HG03460 (cell line): ENCODE measurements at regions not wholly inside any gene's neighbourhood (a gene's known extent, or its start where the extent isn't known, plus 50 kb on each side); places are given as distances from the start of the nearest gene placed in this dataset.
"Not testable (repeated sequence)": the region's sequence is repeated elsewhere in the genome, so short reads cannot be mapped to it uniquely, and the experiment has no call there.

Experiments
- ATAC-seq: cut with Tn5 transposase; IDR thresholded peaks from one replicate; pipeline ENCODE4 v1.9.1; 2021; ENCODE audit not compliant: unreplicated experiment

- no peak for ATAC-seq
These were observed 190.3 kb downstream of the C1orf94 start for GRCh38 chr1:34366875-34367624.

DNA sequence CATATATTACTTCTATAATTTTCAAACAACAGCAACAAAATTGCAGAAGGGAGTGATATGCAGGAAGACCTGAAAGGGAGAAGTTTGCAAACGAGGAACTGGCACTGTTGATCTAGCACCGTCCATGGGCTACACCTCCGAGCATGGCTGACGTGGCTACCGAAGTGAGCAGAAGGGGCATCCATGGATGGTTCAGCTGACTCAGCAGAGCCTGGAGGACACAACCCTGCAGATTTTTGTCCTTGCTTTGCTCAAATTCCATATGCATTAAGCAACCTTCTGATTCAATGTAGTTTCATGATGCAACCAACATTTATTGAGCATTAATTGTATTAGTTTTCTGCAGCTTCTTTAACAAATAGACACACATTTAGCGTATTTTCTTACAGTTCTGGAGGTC lies 191.2 kb downstream of the C1orf94 start:
- no peak for ATAC-seq

DNA sequence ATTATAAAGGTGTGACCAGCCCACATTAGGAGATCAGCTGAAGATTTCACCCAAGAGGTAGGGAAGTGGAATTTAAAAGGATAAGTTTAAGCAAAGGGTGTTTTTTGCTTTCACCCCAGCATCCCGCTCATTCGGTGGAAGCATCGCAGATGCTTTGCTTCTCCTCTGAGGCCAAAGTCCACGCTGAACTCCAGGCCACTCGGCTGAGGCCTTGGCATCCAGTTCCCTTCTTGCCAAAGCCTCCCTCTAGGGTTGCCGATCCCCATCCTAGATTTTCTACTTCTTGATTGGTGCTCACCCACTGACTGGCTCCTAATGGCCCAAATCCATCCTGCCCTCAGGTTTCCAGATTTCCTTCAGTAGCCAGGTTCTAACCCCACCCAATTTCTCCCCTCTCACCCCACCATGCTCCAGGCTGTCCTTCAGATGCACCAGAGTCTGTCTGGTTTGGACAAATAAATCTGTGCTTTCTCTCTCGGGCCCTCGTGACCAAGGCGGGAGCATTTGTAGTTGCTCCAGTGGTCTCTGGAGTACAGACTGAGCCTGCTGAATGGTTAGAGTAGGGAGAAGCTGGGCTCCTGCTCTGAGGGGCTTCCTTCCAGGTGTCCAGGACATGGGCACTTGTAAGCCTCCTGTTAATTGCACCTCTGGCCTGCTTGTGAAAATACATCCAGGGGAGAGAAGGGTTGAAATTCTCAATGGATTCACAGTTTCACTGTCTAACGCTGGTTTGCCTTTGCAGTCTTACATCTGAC lies 193.2 kb downstream of the C1orf94 start:
- ATAC-seq, result no peak

DNA sequence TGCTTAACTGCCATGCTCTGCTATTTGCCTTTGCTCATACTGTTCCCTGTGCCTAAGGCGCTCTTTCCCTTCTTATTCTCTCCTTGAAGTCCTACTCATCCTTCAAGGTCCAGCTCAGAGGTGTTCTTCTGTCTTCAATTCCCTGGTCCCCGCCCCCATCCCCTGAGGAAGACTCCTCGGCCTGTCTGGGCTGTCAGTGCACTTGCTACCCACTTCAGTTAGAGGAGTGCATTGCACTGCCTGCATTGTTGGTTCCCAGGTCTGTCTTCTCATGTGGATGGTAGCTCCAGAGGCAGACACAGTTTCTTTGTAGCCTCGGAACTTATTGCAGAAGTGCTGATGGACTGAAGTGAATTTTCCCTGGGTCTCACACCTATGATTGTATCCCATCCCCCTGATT lies 194.0 kb downstream of the C1orf94 start:
- ATAC-seq, result no peak

GRCh38 chr1:34371179-34371578 lies 194.5 kb downstream of the C1orf94 start:
- not testable (repeated sequence) for ATAC-seq

DNA sequence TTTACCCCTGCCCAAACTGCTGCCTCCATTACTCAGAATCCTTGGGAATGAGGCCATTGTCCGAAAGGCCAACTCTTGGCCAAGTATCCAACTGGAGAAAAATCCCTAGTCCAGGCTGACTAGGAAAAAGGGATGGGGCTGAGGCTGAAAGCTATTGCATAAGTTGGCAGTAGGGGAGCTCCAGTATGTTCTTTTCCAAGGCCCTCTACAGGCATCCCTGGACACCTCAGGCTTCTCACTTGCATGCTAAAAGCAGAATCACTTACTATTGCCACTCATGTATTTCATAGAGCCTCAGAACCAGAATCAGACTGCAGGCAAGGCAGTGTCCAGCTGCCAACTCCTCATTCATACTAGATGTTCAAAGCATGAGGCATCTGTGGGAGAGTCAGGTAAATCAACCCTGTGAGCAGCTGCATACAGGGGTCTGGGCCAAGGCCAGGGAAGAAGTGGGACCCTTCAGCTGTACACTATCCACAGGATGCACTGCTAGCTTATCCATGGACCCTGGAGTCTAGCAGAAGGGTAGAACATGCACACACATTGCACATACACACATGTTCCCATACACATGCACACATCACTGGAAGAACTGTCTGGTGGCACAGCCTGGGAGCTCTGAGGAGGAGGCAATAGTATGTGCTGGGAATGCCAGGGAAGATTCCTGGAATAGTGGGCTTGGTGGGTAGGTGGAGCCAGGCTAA lies 195.3 kb downstream of the C1orf94 start:
- no peak for ATAC-seq

DNA sequence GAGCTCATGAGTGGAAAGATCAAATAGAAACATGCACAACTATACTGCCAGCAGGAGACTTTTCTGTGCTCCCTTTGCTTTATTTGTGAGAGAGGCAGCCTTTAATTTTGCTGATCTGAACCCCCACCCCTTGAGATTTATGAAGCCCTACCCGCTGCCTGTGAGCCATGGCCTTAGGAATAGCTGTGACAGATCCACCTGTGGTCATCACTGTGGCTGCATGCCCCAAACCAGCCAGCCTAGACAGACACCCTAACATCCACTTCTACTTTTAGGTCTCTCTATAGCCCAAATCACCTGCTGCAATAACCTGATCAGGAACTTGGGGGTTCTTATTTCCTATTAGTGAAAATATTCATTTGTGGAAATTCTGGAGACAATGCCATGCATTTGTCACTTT lies 196.2 kb downstream of the C1orf94 start:
- ATAC-seq, result no peak

DNA sequence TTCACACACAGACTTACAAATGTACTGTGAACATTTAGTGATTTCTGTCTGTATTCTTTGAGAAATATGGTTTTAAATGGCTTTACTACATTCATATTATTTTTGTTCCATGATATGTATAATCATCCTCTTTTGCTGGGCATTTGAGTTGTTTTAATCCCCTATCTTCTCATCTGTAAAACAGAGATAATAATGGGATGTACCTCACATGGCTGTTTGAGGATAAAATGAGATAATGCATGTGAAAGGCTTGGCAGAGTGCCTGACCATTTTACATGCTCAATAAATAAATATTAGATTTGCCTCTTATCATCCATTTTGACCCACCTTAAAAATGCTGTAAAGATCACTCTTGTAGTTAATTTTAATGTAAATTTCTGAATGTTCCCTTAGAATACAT lies 197.2 kb downstream of the C1orf94 start:
- no peak for ATAC-seq

DNA sequence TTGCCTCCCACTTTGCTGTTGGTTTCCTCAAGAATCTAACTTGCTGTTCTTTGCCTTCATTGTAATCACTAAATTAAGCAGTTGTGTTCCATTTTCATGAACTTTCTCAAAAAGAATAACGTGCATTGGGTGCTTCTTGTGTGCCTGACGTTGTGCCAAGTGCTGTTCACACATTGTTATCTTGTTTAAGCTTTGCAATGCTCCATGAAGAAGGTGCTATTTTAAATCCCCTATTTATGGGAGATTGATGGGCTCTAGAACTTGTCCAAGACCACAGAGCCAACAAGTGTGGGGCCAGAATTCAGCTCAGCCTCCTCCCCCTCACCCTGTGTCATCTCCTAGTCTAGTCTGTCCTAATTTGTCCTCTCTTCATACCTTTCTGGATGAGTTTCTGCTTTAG lies 199.8 kb downstream of the C1orf94 start:
- no peak for ATAC-seq

DNA sequence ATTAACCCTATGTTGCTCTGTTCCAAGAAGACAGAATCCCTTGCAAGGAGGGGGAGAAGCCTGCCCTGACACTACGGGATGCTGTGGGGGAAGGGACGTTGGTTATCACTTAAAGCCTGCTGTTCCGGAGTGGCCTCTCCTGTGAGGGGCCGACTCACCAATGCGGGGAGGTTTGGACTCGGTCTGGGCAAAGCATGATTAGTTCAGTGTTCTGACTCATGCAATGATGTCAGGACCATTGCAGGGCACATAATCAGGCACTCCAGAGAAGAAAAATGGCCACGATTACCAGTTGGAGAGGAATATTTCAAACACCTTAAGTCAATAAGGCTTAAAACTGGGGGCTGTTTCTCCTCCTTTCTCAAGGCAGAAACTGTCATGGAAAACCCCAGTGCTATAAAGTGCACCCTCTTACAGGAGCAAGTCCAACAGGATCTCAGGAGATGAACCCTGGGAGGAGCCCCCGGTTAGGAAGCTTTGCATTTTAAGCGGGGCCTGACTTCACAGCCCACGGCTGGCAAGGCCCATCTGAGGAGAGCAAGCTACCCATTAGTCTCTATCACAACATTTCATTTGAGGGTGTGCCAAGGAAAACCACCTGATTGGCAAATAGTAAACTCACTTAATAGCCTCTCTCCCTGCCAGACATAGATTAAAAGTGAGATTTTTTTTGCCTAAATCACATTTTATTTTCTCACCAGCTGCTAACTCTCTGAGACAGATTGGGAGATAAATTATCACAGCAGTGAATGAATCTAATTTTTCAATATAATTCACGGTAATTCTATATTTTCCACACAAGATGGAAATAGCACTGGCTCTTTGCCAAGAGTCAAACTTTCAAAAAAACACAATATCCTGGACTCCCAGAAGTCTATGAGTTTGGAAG lies 202.5 kb downstream of the C1orf94 start:
- no peak for ATAC-seq

GRCh38 chr1:34379911-34380310 lies 203.2 kb downstream of the C1orf94 start:
- ATAC-seq, result no peak

DNA sequence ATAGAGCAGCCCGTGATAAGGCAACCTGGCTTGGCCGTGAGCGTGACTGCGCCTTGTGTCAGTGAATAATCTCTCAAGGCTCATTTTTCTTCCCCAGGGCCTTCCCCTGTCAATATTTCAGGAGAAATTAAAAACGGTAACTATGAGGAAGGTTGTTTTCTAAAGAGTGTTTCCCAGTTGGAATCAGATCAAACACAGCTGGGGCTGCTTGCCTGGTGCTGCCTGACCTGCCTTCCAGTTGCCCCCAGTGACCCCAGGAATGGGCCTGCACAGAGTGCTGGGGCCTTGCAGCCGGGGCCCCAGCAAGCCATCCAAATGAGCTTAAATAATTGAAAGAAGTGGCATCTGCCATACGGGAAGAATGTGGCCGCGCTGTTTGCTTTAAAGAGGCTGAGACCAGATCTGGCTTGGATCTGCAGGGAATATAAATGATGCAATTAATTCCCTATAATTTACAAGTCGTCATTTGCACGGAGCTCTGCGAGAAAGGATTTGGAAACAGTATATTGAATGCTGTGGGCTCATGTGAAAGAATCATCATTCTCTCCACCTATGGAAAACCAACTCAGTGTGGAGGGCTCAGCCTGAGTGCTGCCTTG lies 203.9 kb downstream of the C1orf94 start:
- no peak for ATAC-seq

DNA sequence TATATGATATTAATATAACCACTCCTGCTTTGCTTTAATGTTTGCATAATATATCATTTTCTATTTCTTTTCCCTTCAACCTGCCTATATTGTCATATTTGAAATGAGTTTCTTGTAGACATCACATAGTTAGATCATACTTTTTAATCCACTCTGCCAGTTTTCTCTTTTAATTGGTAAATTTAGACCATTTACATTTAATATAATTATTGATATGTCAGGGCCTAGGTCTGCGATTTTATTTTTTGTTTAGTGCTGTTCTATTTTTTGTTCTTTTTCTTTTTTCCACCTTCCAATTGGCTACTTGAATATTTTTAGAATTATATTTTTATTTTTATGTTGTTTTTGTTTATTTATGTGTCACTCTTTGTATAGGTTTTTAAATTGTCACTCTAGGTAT lies 213.3 kb downstream of the C1orf94 start:
- ATAC-seq, result no peak

GRCh38 chr1:34396042-34396441 lies 219.3 kb downstream of the C1orf94 start:
- no peak for ATAC-seq

- no peak for ATAC-seq
These were observed 221.7 kb downstream of the C1orf94 start for GRCh38 chr1:34398241-34398915.

GRCh38 chr1:34398916-34399275 lies 222.2 kb downstream of the C1orf94 start:
- no peak for ATAC-seq

GRCh38 chr1:34400675-34401074 lies 224.0 kb downstream of the C1orf94 start:
- no peak for ATAC-seq

GRCh38 chr1:34403156-34403555 lies 226.4 kb downstream of the C1orf94 start:
- no peak for ATAC-seq

DNA sequence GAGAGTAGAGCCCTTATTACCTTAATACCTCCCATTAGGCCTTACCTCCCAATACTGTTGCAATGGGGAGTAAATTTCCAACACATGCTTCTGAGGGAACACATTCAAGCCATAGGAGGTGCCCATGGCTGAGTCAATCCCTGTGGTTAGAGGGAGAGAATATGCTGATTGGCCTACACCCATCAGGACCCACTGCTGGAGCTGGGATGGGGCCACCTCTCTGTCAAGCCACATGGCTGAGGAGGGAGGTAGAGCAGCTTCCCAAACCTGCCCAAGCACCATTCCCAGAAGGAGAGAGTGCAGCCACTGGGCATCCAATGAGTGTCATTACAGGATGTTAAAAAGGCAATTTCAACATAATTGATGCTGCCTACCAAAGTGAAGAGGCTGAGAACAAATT lies 228.1 kb downstream of the C1orf94 start:
- no peak for ATAC-seq
